ENCODE measurements at regions not wholly inside any gene's neighbourhood (a gene's known extent, or its start where the extent isn't known, plus 50 kb on each side); places are given as distances from the start of the nearest gene placed in this dataset.
"Not testable (repeated sequence)": the region's sequence is repeated elsewhere in the genome, so short reads cannot be mapped to it uniquely, and the experiment has no call there.

DNA sequence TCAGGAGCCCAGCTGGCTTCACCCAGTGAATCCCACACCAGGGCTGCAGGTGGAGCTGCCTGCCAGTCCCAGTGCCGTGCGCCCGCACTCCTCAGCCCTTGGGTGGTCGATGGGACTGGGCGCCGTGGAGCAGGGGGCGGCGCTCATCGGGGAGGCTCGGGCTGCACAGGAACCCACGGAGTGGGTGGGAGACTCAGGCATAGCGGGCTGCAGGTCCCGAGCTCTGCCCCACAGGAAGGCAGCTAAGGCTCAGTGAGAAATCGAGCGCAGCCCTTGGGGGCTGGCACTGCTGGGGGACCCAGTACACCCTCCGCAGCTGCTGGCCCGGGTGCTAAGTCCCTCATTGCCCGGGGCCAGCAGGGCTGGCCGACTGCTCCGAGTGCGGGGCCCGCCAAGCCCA is 1908.8 kb downstream of the ARAP2 start:
- DNase-seq (ENCODE audit: low read depth in 3 of 3, low spot score in 2 of 3): not testable (repeated sequence)

DNA sequence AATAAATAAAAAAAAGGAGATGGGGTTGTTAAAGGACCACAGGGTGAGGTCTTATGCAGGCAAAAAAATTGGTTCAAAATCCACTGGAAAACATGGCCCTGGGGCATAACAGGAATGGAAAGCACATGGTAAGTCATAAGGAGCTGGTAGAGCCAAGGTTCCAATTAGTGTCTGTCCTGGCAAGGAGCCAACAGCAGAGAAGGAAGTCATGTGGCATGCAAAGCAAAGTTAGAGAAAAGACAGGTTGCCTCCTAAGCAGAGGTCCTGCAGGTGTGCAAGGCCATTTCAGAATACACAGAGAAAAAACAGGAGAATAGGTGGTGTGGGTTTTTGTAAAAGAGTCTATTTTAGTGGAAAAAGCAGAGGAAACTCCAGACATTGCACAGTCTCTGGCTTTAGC is 1881.7 kb downstream of the ARAP2 start:
- DNase-seq (ENCODE audit: low read depth in 3 of 3, low spot score in 2 of 3): no peak

DNA sequence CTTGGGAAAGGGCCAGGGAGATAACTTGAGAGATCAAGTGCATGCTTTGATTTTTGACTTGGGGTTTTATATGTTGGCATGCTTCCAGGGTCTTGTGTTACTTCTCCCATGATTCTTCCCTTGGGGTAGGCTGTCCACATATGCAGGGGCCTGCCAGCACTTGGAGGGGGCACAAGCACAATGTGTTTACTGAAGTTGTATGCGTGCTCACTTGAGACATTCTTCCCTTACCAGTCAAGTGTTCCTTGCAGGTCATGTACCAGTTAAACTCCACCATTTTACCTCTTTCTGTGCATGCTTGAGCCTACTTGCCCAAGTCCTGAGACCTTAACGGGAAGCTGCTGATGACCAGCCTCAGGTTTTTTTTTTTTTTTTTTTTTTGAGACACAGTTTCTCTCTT is 1880.5 kb downstream of the ARAP2 start:
- DNase-seq (ENCODE audit: low read depth in 3 of 3, low spot score in 2 of 3): no peak

DNA sequence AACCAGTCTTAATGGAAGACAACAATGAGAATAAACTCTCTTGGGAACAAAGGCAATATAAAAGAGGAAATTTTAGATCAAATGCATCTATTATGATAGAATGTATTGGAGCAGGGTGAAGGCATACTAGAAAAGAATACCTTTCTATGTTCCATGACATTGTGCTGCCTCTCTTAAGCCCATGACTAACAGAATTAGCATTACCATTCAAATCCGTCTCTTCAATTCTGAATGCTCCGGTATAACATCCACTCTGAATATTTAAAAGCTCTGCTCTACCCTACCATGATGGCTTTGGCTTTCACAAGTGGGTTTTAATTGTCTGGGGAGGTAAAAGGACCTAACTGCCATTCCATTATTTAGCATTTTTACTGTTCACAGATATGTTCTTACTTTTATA is 1878.4 kb downstream of the ARAP2 start:
- no peak for DNase-seq (ENCODE audit: low read depth in 3 of 3, low spot score in 2 of 3)

DNA sequence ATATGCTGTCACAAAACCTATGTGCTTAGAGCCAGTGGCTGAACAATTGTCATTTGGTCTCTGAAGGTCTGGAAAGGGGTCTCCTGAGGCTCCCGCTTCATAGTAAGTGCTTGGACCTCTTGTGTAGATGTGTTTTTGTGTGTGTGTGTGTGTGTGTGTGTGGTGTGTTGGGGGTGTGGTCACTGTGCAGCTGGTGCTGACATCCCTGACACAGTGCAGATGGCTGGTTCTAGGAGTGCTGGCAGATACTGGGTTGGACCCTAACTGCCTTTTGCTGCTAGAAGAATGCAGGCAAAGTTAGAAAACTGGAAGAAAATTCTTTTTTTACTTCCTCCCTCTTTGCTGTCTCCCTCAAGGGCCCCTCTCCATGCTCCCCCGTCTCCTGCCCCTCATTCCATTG is 1872.6 kb downstream of the ARAP2 start:
- DNase-seq (ENCODE audit: low read depth in 3 of 3, low spot score in 2 of 3): no peak

DNA sequence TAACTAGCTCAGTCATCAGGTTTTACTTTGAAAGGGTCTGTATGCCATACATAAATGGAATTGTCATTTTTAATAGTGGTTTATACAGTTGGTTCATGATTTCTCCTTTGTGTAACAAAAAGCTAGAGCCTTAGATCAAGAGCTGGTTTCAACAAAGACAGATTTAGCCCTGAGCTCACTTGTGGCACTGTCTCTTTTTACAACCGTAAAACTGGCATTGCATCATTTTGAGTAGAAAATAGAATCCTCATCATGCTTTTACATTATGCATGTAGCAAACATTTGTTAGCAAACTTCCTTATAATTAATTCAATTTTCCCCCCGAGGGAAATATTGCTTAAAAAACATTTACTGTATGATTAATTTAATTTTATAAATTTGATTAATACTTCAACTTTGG is 1871.5 kb downstream of the ARAP2 start:
- DNase-seq (ENCODE audit: low read depth in 3 of 3, low spot score in 2 of 3): no peak

DNA sequence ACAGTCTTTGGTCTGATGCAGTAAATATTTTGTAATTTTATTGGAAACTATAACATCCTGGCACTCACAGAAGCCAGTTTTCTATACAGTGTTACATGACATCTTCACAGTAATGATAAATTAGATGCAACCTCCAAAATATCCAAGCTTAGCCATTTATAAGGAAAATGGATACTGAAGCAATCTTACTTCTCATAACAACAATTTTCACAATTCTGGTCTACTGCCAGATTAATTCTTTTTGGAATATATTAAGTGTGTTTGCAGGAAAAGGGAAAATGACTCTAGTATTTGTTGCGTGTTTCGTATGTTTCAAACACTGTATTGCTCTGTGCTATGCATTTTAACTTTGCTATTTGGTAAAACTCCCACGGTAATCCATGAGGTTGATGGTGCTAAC is 1870.9 kb downstream of the ARAP2 start:
- DNase-seq (ENCODE audit: low read depth in 3 of 3, low spot score in 2 of 3): no peak

DNA sequence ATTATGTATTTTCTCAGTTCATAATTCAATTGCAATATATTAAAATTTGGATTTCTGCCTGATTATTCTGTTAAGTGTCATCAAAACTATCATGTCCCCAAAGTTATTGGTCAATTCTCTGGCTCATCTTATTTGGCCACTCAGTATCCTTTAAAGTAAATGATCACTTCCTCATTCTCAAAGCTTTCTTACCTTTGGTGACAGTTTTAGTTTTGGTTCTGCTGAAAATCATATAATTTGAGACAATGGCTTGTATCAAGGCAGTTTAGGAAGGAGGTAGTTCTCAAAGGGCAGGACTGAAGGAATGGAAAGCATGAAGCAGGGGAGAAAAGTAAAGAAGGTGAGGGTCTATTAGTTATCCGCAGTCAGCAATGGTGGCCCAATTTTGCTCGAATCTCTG is 1832.1 kb downstream of the ARAP2 start:
- no peak for DNase-seq (ENCODE audit: low read depth in 3 of 3, low spot score in 2 of 3)

DNA sequence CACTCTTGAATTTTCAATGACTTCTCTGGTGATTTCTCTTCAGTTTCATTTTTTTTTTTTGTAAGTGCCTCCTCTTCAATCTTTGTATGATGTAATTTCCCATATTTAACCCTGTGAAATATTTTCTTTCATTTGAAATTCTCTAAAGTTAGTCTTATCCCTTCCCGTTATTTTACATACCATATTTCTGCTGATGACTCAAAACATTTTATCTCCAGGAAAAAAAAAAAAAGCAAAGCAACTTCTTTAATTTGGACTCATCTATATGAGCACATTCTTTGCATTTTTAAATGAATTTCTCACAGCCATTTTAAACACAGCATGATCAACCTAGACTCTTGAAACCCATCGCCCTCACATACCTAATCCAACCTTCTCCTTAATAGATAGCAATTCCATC is 1831.4 kb downstream of the ARAP2 start:
- DNase-seq (ENCODE audit: low read depth in 3 of 3, low spot score in 2 of 3): no peak

DNA sequence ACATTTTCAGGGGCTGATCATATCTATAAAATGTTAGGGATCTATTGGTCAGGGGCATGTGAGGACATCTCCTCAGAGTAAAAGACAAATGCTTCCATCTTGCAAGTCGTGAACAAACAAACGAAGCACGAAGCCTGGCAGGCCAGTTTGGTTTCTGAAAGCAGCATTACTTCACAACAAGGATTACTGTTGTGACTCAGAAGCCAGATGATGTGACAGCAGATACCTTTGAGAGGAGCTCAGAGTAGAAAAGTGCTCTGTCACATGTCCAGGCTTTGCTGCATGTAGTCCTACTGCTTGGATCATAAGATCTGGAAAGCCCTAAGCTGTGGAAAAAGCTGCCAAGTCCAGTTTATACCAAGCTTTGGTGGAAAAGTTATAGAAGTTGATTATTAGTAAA is 1827.2 kb downstream of the ARAP2 start:
- no peak for DNase-seq (ENCODE audit: low read depth in 3 of 3, low spot score in 2 of 3)

DNA sequence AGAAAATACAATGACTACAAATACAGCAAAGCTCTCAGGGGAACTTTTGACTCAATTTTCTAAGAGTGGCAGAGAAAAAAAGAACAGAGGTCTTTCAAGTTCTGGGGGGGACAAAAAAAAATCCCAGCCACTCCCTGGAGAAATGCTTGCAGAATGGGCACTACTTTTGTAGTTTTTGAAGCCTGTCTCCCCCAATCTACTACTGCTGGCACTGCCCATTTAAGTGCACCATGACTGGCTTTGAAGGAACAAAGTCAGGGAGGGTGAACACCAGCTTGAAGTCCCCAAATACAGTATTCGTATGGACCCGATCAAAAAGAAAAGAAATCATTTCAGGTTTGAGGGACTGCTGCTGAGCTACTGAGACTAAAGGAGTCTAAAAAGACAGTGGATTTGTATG is 1824.4 kb downstream of the ARAP2 start:
- no peak for DNase-seq (ENCODE audit: low read depth in 3 of 3, low spot score in 2 of 3)

DNA sequence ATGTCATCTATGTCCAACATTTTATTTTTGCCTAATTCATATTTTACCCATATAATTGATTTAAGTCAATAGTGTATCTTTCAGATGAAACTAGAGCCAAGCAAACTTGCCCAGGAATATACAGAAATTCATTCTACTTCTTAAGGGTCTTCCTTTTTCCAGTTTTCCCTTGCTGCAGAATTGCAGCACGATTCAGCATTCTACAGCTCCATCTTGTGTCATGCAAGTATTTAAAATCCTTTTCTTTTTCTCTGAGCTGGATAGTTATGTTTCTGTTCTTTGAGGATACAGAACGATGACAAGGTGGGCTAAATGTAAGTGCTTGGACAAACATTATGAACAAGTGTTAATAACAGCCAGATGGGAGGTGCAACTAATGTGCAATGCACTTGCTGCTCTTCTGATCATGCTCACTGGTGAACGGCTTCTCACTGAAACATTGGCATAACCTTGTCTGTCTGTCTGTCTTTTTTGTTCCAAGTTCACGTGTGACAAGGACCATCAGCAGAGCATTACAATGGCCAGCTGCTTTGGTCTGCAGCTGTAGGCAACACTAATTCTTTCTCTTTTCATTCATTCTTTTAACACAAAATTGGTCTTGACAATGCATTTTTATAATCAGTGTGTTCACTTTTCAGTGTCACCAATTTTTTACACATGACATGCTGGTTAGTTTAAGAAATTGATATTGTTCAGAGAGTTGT is 1821.7 kb downstream of the ARAP2 start:
- peak in 1 of 3 donors; percentile 2 for DNase-seq (ENCODE audit: low read depth in 3 of 3, low spot score in 2 of 3)

DNA sequence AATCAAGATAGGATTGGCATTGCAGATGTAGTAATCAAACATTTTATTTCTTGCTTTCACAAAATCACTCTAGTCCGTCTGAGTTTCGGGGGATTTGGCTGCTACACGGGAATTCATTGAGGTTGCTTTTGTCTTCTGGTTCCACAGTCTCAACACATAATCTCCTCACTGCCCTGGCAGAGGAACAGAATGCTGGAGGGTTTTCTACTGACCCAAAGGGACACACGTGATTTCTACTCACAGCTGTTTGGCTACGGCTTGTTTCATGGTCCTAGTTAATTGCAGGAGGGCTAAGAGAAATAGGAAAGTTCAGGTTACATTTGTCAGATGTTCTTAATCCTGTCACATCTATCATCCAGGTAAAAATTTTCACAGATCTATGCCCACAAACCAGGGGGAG is 1811.6 kb downstream of the ARAP2 start:
- no peak for DNase-seq (ENCODE audit: low read depth in 3 of 3, low spot score in 2 of 3)

DNA sequence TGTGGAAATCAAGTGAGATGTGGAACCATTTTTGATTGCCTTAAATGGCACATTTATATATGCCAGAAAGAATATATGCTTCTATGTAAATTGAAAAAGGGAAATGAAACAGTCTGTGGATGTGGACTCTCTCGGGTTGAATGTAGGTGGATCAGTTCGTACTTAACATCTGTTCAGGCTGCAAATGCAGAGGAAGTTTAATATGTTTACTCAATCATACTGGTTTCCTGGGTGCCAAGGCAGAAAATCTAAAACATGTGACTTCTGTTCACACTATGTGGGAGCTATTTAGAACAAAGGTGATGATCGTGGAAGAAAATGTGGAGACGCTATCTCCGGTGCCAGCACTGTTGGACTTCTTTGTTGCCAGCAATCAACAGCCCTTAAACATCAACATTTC is 1809.9 kb downstream of the ARAP2 start:
- not testable (repeated sequence) for DNase-seq (ENCODE audit: low read depth in 3 of 3, low spot score in 2 of 3)

DNA sequence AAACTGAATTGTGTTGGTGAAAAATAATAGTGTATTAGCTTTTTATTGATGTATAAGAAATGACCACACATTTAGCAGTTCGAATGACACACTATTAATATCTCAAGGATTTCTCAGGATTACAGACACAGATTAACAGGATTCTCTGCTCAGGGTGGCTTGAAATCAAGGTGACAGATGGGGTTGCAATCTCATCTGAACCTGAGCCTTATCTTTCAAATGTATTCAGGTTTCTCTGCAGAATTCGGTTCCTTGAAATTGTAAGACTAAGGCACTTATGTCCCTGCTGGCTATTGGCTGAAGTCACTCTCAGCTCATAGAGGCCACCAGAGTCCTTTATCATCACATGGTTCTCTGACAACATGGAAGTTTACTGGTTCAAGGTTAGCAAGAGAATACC is 1780.1 kb downstream of the ARAP2 start:
- no peak for DNase-seq (ENCODE audit: low read depth in 3 of 3, low spot score in 2 of 3)

DNA sequence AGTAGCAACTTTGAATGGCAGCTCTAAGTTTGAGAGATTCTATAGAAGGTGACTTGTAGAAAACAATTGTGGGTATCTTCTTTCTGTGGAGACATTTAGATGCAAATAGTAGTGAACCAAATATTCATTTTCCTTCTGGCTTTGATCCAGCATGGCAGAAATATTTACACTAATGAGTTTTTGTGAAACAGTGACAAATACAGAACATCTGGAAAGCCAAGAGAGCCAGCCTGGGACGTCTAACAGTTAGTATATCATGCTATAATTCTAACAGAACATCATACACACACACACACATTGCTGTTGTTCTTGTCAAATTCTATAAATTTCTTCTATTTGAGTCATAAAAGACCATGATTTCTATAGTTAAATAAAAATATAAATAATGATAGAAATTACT is 1777.9 kb downstream of the ARAP2 start:
- DNase-seq (ENCODE audit: low read depth in 3 of 3, low spot score in 2 of 3): no peak

DNA sequence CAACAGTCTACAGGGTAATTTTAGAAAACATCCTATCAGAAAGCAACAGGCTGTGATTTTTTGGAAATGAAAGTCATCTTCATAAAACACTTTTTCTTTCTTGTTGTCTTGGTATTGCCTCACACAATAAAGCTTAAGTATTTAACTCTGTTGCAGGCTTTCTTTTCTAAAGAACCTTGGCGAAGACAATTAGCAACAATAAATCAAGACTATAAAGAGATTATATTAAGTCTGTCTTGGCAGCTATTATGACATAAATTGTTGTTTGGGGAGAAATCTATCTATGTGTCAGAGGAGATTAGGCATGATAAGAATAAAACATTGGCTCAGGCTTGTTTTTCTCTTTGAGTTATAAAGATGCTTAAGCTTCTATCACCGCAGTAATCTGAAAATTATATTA is 1774.8 kb downstream of the ARAP2 start:
- no peak for DNase-seq (ENCODE audit: low read depth in 3 of 3, low spot score in 2 of 3)

DNA sequence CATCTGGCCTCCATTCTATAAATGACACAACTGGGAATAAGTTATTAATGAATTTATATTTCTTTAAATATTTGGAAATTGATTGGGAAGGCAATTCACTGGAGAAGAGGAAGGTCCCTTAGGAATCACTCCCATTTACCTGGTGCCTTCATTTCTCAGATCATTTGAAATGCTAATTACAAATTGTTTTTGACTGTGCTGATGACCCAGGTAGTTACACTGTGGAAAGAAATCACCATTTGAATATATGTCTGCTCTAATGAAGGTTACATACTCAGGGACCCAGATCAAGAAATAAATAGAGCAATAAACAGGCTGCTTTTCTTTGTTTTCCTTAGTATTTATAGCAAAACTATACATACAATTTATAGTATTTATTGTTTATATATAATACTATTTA is 1759.1 kb downstream of the ARAP2 start:
- DNase-seq (ENCODE audit: low read depth in 3 of 3, low spot score in 2 of 3): no peak

DNA sequence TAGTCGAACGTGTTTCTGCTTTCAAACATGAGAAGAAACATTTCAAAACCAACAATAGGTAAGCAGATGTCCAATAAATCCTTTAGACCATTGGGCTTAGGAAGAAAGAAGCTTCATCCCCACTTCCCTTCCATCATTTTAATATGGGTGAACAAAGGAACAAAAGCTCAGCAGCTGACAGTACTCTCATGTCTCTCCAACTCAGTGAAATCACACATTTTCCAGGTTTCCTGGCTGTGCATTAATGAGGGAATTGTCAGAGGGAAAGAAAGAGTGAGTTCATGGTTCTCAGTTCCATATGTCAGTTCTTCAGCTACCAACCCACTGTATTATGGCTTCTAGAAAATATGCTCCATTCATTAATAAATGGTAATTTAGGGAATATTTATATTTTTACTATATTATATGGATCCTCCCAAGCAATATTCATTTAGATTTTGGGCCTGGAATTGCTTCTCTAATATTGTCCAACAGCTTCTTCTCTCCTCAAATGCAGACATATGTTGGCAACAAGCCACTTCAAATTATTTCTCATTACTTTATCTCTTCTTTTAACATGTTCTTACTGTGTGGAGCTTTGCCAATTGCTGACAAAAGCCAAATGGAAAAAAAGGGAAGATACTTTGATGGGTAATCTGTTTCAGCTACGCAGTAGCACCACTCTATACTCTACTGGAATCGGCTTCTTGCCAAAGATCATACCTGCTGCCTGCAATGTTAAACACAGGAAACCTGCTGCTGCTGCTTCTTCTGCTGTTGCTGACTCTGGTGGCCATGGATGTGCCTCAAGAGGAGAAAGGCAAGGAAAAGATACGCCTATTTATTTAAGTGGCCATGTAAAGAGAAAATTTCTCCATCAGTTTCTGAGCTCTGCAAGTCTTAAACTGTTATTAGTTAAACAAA is 1757.6 kb downstream of the ARAP2 start:
- DNase-seq (ENCODE audit: low read depth in 3 of 3, low spot score in 2 of 3): no peak

DNA sequence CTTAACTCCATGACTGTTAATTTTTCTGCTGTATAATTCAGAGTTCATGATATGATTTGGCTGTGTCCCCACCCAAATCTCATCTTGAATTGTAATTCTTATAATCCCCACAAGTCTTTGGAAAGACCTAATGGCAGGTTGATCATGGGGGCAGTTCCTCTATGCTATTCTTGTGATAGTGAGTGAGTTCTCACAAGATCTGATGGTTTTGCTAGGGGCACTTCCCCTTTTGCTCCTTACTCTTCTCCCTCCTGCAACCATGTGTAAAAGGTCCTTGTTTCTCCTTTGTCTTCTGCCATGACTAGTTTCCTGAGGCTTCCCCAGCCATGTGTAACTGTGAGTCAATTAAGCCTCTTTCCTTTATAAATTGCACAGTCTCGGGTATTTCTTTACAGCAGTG is 1751.9 kb downstream of the ARAP2 start:
- DNase-seq (ENCODE audit: low read depth in 3 of 3, low spot score in 2 of 3): no peak

DNA sequence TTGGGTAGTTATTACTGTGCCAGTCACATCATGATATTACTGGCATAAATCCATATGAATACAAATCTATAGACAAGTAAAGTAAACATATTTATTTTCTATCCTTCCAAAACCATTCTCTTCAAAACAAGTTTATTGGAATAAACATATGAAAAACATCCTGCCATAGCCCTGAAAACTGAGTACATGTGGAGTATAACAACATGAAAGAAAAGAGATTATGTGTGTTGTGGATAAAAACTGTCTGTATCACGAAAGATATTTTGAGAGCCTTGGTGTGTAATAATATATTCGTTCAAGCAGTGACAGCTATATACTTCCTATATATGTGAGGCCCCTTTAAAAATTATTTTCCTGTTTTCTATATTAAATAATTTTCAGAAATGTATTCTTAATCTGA is 1742.2 kb downstream of the ARAP2 start:
- DNase-seq (ENCODE audit: low read depth in 3 of 3, low spot score in 2 of 3): no peak

DNA sequence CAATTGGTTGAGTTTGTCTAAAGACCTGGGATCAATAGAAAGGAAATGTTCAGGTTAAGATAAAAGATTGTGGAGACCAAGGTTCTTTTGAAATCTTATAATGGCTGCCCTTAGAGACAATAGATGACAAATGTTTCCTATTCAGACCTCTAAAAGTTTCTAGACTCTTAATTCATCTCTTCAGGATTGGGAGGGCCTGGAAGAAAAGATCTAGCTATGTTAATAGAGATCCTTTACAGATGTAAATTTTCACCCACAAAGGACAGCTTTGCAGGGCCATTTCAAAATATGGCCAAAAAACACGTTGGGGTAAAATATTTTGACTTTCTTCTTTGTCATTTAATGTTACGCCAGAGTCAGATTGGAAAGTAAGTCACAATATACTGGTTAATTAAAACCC is 1739.6 kb downstream of the ARAP2 start:
- DNase-seq (ENCODE audit: low read depth in 3 of 3, low spot score in 2 of 3): not testable (repeated sequence)

Measured in right renal cortex interstitium (tissue), 3 donors.